AG09309 (cell line): ENCODE measurements at regions not wholly inside any gene's neighbourhood (a gene's known extent, or its start where the extent isn't known, plus 50 kb on each side); places are given as distances from the start of the nearest gene placed in this dataset.

Experiments
- DNase-seq: peaks from one replicate; pipeline ENCODE4 v3.0.0-alpha.2; 2010; ENCODE audit warnings: low read depth
- H3K4me3 ChIP-seq: 2 replicates; pipeline ENCODE4 v1.5.1; 2011; ENCODE audit warnings: mild to moderate bottlenecking, low read depth, low read length, moderate library complexity; ENCODE audit not compliant: control insufficient read depth
- TF ChIP-seq, protein P1 (sequence below): IDR thresholded peaks from 2 replicates; pipeline ENCODE4 v1.5.1; 2011; ENCODE audit warnings: mild to moderate bottlenecking, low read depth, low read length, inconsistent platforms; ENCODE audit not compliant: insufficient read depth, control insufficient read depth; ENCODE audit errors: missing control alignments

DNA sequence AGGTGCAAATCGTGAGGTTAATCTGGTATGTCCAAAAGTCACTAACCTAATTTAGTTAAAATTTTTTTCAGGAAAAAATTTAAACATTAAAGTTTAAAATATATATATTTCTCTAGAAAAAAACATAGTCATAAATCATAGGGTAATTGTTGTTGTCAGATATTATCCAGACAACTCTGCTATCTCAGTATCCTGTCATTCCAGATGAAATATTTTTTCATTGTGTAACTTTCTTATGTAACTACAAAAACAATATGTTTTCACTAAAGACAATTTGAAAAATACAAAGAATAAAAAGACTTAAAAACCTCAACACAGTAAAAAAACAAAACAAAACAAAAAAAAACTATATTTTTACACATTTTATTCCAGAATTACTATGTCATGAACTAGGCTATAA is 57.6 kb downstream of the TENT5A start:
- DNase-seq, result no peak
- H3K4me3 ChIP-seq, result no peak overlapping the region
- TF ChIP-seq, protein P1, sequence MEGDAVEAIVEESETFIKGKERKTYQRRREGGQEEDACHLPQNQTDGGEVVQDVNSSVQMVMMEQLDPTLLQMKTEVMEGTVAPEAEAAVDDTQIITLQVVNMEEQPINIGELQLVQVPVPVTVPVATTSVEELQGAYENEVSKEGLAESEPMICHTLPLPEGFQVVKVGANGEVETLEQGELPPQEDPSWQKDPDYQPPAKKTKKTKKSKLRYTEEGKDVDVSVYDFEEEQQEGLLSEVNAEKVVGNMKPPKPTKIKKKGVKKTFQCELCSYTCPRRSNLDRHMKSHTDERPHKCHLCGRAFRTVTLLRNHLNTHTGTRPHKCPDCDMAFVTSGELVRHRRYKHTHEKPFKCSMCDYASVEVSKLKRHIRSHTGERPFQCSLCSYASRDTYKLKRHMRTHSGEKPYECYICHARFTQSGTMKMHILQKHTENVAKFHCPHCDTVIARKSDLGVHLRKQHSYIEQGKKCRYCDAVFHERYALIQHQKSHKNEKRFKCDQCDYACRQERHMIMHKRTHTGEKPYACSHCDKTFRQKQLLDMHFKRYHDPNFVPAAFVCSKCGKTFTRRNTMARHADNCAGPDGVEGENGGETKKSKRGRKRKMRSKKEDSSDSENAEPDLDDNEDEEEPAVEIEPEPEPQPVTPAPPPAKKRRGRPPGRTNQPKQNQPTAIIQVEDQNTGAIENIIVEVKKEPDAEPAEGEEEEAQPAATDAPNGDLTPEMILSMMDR, result no peak

GRCh38 chr6:81694207-81694606 is 58.3 kb downstream of the TENT5A start:
- TF ChIP-seq, protein P1, result no peak
- no peak for DNase-seq
- no peak overlapping the region for H3K4me3 ChIP-seq

GRCh38 chr6:81693266-81693665 is 59.2 kb downstream of the TENT5A start:
- TF ChIP-seq, protein P1, result no peak
- H3K4me3 ChIP-seq, result no peak overlapping the region
- no peak for DNase-seq

DNA sequence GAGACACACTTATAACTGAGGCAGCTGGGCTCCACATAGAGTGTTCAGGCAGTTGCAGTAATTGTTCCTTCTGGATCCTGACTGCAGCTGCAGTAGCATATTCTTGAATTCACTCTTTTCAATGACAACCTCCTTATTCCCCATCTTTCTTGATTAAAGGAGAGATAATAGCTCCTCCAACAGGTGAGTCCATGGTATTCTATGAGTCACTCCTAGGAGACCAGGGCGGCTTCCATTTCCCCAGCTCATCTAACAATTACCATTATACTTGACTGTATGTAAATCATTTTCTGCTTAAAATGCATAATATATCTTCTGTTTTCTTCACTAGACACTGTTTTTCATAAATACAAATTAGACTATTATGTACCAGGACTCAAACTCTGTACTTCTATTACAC is 62.4 kb downstream of the TENT5A start:
- TF ChIP-seq, protein P1, result no peak
- DNase-seq, result no peak
- H3K4me3 ChIP-seq, result no peak overlapping the region

GRCh38 chr6:81689580-81689979 is 62.9 kb downstream of the TENT5A start:
- no peak overlapping the region for H3K4me3 ChIP-seq
- TF ChIP-seq, protein P1, result no peak
- DNase-seq, result no peak

- H3K4me3 ChIP-seq, result no peak overlapping the region
- TF ChIP-seq, protein P1, result no peak
- DNase-seq, result no peak
These were observed 68.6 kb downstream of the TENT5A start for GRCh38 chr6:81683912-81684311.
